BLaER1 treated with 17β-estradiol and CSF1 and Interleukin-3, amounts not matched to agents 10 nM and 100 nM (cell line): ENCODE measurements at regions not wholly inside any gene's neighbourhood (a gene's known extent, or its start where the extent isn't known, plus 50 kb on each side); places are given as distances from the start of the nearest gene placed in this dataset.
A peak's percentile ranks its signal among the peaks of the same experiment; 100 is the strongest.

Source experiments
- H3K27ac ChIP-seq, 11 experiments: shearing (Covaris generic); formaldehyde crosslinking; 2 replicates each; pipeline ENCODE4 v1.8.1; 2022
- H3K27me3 ChIP-seq, 11 experiments: shearing (Covaris generic); formaldehyde crosslinking; 2 replicates each; pipeline ENCODE4 v1.8.1; 2022
- H3K36me3 ChIP-seq, 11 experiments: shearing (Covaris generic); formaldehyde crosslinking; 2 replicates each; pipeline ENCODE4 v1.8.1; 2022
- H3K4me1 ChIP-seq, 10 experiments: shearing (Covaris generic); formaldehyde crosslinking; 2 replicates each; pipeline ENCODE4 v1.8.1; 2022
- H3K4me2 ChIP-seq, 11 experiments: shearing (Covaris generic); formaldehyde crosslinking; 2 replicates each; pipeline ENCODE4 v1.8.1; 2022
- H3K4me3 ChIP-seq, 10 experiments: shearing (Covaris generic); formaldehyde crosslinking; 2 replicates each; pipeline ENCODE4 v1.8.1; 2022
- H3K9ac ChIP-seq, 11 experiments: shearing (Covaris generic); formaldehyde crosslinking; 2 replicates each; pipeline ENCODE4 v1.8.1; 2022
- H3K9me3 ChIP-seq, 11 experiments: shearing (Covaris generic); formaldehyde crosslinking; replicated peaks in 1 of 11; 2 replicates each; pipeline ENCODE4 v1.8.1; 2022
- H4K20me1 ChIP-seq, 11 experiments: shearing (Covaris generic); formaldehyde crosslinking; 2 replicates each; pipeline ENCODE4 v1.8.1; 2022
- Cebpa-rat ChIP-seq, 11 experiments: shearing (Covaris generic); IDR thresholded peaks; 2 replicates each; pipeline ENCODE4 v1.8.1; 2022

DNA sequence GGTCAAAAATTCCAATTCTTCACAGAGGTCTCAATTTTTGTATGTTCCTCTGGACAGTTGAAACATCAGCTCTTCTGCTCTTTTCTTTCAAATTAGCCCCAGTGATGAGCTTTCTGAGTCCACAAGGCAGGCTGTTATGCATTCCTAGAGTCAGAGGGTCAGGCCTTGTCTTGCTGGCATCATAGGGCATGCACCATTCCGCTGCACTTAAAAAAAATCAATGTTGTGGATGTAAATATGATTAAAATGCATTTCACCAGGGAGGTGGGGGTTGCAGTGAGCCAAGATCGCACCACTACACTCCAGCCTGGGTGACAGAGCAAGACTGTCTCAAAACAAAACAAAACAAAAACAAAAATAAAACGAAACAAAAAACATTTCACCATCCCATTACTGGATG lies 465.3 kb downstream of the EIPR1 start:
- H3K27me3 ChIP-seq: no peaks in the 10 kb centered on the region
- H4K20me1 ChIP-seq: no peaks in the 10 kb centered on the region
- H3K4me1 ChIP-seq: no peaks in the 10 kb centered on the region
- peaks cover 0 to 15% (median 11%) of the 10 kb centered on the region in 11 experiments; a peak in 13 of 22 replicates for H3K9me3 ChIP-seq
- no peak overlapping the region for H3K4me3 ChIP-seq
- no peak for TF ChIP-seq Cebpa-rat (IDR thresholded peaks at IDR 0.05)
- no peak overlapping the region for H3K27ac ChIP-seq
- H3K9ac ChIP-seq: no peak overlapping the region
- no peaks in the 10 kb centered on the region for H3K36me3 ChIP-seq
- H3K4me2 ChIP-seq: no peak overlapping the region

DNA sequence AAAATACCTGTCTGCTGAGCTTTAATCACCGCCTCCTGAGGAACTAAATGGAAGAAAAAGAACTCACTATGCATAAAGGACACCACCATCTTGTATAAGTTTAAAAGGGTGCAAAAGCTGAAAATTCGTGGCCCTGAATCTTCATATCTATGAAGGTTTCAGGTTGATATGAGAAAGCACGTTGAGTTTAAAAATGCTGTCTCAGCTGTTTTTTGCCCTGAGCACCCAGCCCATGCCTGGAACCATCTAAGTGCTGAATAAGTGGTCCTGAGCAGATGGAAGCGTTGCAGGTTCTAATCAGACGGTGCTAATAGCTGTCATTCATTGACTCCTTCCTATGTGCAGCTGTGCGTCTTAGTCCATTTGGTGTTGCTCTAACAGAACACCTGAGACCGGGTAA lies 467.4 kb downstream of the EIPR1 start:
- Histone ChIP-seq H3K4me3 (no peak overlapping the region), H3K9ac (no peak overlapping the region), H3K9me3 (0 out of 22 replicates have a peak, but pooled peaks cover 0 to under 1% (median 0%) of the 10 kb centered on the region in 11 experiments), H3K27me3 (no peaks in the 10 kb centered on the region), H3K4me2 (no peak overlapping the region), H3K4me1 (no peaks in the 10 kb centered on the region), H4K20me1 (no peaks in the 10 kb centered on the region), H3K27ac (no peak overlapping the region), H3K36me3 (no peaks in the 10 kb centered on the region)
- no peak for TF ChIP-seq Cebpa-rat (IDR thresholded peaks at IDR 0.05)

DNA sequence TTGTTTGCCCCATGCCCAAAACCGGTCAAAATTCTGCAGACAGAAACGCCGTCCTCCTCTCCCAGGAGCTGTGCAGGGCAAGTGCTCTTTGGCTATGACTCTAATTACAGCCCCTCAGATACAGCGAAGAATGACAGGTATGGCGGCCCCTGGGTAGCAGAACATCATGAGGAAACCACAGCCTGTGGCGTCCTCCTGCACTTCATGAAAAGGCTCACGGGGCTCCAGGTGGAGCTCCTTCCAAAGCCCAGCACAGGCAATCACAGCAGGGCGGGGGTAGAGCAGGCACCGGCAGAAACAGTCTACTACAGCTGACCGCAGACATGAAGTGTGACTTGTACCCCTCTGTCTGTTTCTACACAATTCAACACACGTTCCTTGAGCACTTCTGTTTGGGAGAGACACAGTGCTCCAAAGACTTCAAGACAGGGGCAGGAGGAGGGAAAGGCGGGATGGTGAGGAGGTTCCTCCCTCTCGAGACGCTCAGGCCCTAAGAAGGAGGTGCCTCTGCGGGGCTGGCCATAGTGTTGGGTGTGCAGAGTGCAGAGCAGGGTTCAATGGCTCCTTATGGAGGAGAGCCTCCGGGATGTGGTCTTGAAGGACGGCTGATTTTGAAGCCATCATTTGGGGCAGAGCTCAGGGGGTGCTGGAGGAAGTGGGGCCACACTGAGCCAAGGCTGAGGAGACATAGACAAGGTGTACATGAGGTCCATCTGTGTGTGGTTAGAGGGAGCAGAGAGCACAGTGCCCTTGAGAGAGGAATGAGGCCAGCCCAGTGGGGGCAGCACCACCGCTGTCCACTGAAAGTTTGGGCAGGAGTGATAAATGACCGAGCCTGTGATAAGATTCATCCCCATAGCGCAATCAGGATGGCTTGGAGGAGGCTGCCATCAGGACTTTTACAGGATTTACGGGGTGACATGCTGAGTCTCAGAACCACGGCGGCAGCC lies 468.3 kb downstream of the EIPR1 start:
- no peaks in the 10 kb centered on the region for H4K20me1 ChIP-seq
- H3K36me3 ChIP-seq: no peaks in the 10 kb centered on the region
- TF ChIP-seq Cebpa-rat (IDR thresholded peaks at IDR 0.05): no peak
- H3K4me3 ChIP-seq: no peak overlapping the region
- H3K4me1 ChIP-seq: no peaks in the 10 kb centered on the region
- no peak overlapping the region for H3K4me2 ChIP-seq
- H3K27ac ChIP-seq: no peak overlapping the region
- H3K9me3 ChIP-seq: no peaks in the 10 kb centered on the region
- no peak overlapping the region for H3K9ac ChIP-seq
- H3K27me3 ChIP-seq: no peaks in the 10 kb centered on the region

DNA sequence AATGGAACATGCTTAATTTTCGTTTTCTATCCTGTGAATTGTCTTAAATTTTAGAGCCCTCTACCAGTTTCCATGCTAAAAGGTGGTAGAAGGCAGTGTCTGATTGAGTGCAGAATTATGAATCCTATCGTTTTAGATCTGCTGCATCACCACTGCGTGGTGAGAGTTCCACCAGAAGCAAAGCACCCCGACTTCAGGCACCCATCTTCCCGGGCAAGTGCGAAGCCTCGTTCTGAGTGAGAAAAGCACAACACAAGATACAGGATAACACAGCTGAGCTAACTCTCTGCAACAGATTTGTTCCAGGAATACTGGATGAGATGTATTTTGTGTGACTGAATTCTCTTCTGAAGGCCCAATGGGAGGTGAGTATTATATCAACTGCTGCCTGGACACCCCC lies 471.5 kb downstream of the EIPR1 start:
- no peaks in the 10 kb centered on the region for H3K9me3 ChIP-seq
- no peak overlapping the region for H3K27ac ChIP-seq
- H3K4me1 ChIP-seq: peaks cover 13 to 18% (median 16%) of the 10 kb centered on the region in 10 experiments
- no peak overlapping the region for H3K4me3 ChIP-seq
- H4K20me1 ChIP-seq: no peaks in the 10 kb centered on the region
- no peak for TF ChIP-seq Cebpa-rat (IDR thresholded peaks at IDR 0.05)
- no peaks in the 10 kb centered on the region for H3K36me3 ChIP-seq
- no peaks in the 10 kb centered on the region for H3K27me3 ChIP-seq
- no peak overlapping the region for H3K9ac ChIP-seq
- H3K4me2 ChIP-seq: no peak overlapping the region

DNA sequence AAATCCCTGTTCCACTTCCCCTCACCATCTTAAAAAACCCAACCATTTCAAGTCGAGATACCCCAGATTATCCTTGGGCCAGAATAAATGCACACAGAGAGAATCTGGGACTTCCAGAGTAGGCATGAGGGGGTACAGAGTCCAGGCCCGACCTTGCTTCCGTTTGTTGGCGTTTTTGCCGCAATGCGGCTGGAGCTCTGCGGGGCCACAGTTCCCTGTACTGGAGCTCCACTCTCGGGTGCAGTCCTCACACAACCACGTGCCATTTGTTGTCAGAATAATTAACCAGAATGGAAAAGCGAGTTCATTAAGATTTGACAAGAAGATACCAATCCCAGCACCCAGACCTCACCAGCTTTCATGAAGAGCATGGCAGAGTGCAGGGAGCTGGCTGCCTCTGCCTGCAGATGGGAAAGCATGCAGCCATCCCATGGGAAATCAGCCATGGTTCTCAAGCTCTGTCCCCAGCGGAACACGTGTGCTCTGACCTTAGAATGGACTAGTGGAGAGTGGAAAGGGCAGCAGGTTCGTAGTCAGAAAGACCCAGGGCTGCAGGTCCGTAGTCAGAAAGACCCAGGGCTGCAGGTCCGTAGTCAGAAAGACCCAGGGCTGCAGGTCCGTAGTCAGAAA lies 472.8 kb downstream of the EIPR1 start:
- Histone ChIP-seq H3K27ac (no peak overlapping the region), H3K4me3 (no peak overlapping the region), H3K9me3 (no peaks in the 10 kb centered on the region), H3K36me3 (no peaks in the 10 kb centered on the region), H3K4me1 (peaks cover 14 to 21% (median 19%) of the 10 kb centered on the region in 10 experiments), H3K4me2 (no peak overlapping the region), H3K27me3 (no peaks in the 10 kb centered on the region), H4K20me1 (no peaks in the 10 kb centered on the region), H3K9ac (no peak overlapping the region)
- TF ChIP-seq Cebpa-rat (IDR thresholded peaks at IDR 0.05): no peak

DNA sequence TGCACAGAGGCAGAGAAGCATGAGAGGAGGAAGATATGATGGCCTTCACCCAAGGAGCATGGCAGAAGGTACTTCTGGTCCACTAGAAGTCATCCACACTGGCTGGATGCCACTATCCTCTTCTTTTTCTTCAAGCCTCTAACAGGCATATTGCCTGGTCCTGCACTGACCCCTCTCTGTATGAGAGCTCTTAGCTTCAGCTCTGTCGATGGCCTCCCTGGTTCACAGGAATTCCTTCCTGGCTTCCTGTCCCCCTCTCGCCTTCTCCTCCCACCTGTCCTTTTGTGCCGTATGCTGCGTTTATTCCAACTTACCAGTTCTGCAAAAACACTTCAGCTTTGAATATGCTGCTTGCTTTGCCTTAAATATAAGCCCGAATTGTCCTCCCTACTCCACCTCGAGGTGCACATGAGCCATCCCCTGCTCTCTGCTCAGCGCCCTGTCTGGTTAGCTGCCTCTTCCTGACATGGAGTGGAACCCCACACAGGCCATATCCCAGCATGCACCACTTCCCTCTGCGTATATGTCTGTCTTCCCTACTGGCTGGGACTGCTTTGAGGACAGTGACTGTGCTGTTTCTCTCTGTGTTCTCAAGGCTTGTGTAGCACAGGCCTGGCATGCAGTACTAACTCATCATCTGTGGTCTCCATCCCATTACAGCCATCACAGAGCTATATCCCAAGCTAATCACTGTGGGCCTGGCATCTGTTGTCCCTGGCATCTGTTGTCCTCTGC lies 474.9 kb downstream of the EIPR1 start:
- no peak overlapping the region for H3K9ac ChIP-seq
- no peaks in the 10 kb centered on the region for H4K20me1 ChIP-seq
- peaks cover 14 to 21% (median 19%) of the 10 kb centered on the region in 10 experiments for H3K4me1 ChIP-seq
- H3K9me3 ChIP-seq: no peaks in the 10 kb centered on the region
- peak overlapping the region in 2 of 11 experiments; percentile 20 to 61; a peak in 1 of 22 replicates for H3K27ac ChIP-seq
- TF ChIP-seq Cebpa-rat (IDR thresholded peaks at IDR 0.05): no peak
- H3K36me3 ChIP-seq: no peaks in the 10 kb centered on the region
- H3K4me3 ChIP-seq: no peak overlapping the region
- H3K27me3 ChIP-seq: no peaks in the 10 kb centered on the region
- H3K4me2 ChIP-seq: peak overlapping the region; percentile 45 to 82 (median 67); a peak in 17 of 22 replicates

DNA sequence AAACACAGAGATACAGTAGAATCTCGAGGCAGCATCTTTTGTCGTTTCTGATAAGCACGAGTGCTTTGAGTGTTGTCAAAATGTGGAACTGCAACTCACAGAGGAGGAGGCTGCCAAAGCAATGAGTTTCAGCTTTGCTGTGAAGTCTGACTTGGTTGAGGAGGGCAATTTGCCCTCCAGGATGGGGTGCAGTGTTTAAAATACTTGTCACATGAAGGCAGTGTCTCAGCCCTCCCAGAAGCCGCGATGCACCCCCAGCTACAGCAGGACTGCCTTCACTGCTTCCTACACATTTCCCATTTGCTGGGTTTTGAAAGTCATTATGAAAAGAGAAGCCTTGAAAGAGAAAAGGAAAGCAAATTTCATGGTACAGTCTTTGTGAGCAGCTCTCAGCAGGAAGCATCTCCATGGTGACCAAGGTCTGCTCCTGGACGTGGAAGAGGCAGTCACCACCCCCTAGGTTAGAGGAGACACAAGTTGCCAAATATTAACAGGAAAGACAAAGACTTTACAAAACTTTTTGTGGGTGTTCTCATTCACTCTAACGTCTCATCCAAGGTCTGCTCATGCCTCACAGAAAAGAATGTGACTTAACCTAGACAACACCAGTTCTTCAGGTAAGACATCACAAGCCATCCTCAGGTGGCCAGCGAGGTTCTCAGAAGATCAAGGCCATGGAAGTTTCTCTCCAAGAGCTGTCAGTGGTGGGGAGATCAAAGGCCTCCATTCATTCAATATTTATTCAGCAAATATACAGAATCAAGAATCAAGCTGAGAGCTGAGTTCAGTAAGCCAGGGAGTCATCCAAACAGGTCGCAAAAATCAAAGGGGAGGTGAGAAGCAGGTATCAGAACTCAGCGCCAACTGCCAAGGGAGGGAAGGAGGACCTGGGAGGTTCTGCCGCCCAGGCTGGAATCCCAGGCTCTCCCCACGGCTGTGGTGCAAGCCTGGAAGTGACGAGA lies 476.0 kb downstream of the EIPR1 start:
- no peaks in the 10 kb centered on the region for H3K36me3 ChIP-seq
- peak overlapping the region in 3 of 10 experiments; percentile 1 to 17 (median 3); a peak in 3 of 20 replicates for H3K4me3 ChIP-seq
- peak overlapping the region in 5 of 11 experiments; percentile 29 to 42 (median 32); a peak in 8 of 22 replicates for H3K9ac ChIP-seq
- TF ChIP-seq Cebpa-rat (IDR thresholded peaks at IDR 0.05): no peak
- H3K27ac ChIP-seq: peak overlapping the region in 9 of 11 experiments; percentile 1 to 61 (median 48); a peak in 13 of 22 replicates
- H3K4me2 ChIP-seq: peak overlapping the region; percentile 45 to 82 (median 67)
- no peaks in the 10 kb centered on the region for H3K9me3 ChIP-seq
- no peaks in the 10 kb centered on the region for H3K27me3 ChIP-seq
- H4K20me1 ChIP-seq: no peaks in the 10 kb centered on the region
- H3K4me1 ChIP-seq: peaks cover 14 to 21% (median 19%) of the 10 kb centered on the region in 10 experiments

DNA sequence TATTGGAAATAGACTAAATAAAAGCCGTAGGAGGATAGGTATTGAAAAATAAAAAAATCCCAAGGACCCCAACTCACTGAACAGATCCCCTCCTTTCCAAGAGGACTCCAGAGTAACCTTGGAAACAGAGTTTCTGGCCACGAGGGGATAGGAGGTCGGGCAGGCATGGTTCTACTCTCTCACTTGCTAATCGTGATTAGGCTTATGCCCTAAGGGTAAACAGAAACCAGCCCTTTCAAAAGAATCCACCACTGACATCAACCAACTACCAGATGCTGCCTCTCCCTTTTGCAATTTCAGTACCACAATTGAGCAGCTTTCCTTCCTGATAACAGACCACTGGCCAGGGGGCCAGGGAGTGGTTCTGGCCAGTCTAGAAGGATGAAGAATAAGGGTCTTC lies 477.8 kb downstream of the EIPR1 start:
- Histone ChIP-seq H3K27me3 (no peaks in the 10 kb centered on the region), H3K4me3 (no peak overlapping the region), H3K36me3 (no peaks in the 10 kb centered on the region), H3K9ac (no peak overlapping the region), H3K27ac (no peak overlapping the region), H3K4me1 (peaks cover 14 to 21% (median 19%) of the 10 kb centered on the region in 10 experiments), H4K20me1 (no peaks in the 10 kb centered on the region), H3K9me3 (no peaks in the 10 kb centered on the region), H3K4me2 (no peak overlapping the region)
- no peak for TF ChIP-seq Cebpa-rat (IDR thresholded peaks at IDR 0.05)
